ENCODE measurements at regions not wholly inside any gene's neighbourhood (a gene's known extent, or its start where the extent isn't known, plus 50 kb on each side); places are given as distances from the start of the nearest gene placed in this dataset.
"Not testable (repeated sequence)": the region's sequence is repeated elsewhere in the genome, so short reads cannot be mapped to it uniquely, and the experiment has no call there.

- POLR2A ChIA-PET; H3K27ac ChIP-seq (ENCODE audit: insufficient read depth in 1 of 2, low read depth in 1 of 2, low read length in 2 of 2, poor library complexity in 1 of 2, severe bottlenecking in 2 of 2); H3K36me3 ChIP-seq (ENCODE audit: control insufficient read depth in 4 of 4, insufficient read depth in 4 of 4, low read length in 3 of 4); H3K4me3 ChIP-seq (ENCODE audit: control insufficient read depth in 1 of 7, extremely low read depth in 1 of 7, insufficient read depth in 4 of 7, low read depth in 2 of 7, low read length in 6 of 7); H3K9me3 ChIP-seq (ENCODE audit: control extremely low read depth in 1 of 5, control insufficient read depth in 4 of 5, insufficient read depth in 2 of 5, low read depth in 1 of 5, low read length in 4 of 5); CTCF ChIA-PET; H3K27me3 ChIP-seq (replicated peaks in 2 of 5; ENCODE audit: control insufficient read depth in 4 of 5, insufficient read depth in 5 of 5, low read length in 4 of 5); DNase-seq; H3K4me1 ChIP-seq (ENCODE audit: control extremely low read depth in 1 of 4, control insufficient read depth in 4 of 4, insufficient read depth in 4 of 4, low read length in 3 of 4): not testable (repeated sequence)
- 89% methylated on average over 4 of the region's 4 CpGs for WGBS (ENCODE audit: insufficient coverage)
Measured at GRCh38 chr9:100748930-100749329, 171.1 kb downstream of the CAVIN4 start.

DNA sequence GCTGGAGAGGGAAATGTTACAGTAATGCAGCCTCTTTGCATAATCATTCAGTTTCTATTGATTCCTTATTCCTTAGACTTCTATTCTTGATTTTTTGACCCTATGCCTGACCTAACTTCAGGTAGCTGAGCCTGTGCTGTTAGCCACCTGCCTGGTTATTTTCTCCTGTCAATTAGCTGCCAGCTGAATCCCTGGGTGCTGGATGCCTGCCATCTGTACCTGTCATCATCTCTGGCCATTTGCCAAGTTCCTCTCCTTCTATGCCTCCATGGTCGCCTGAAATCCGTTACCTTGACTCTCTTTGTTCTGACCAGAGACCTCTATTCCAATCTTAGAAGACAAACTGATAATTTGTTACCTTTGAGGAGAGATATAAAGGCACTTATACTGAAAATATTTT is 178.3 kb downstream of the CAVIN4 start:
- no peak for DNase-seq
- Histone ChIP-seq H3K9me3 (ENCODE audit: control extremely low read depth in 1 of 5, control insufficient read depth in 4 of 5, insufficient read depth in 2 of 5, low read depth in 1 of 5, low read length in 4 of 5) (peaks cover 0 to 7% (median 0%) of the 10 kb centered on the region in 5 experiments), H3K36me3 (ENCODE audit: control insufficient read depth in 4 of 4, insufficient read depth in 4 of 4, low read length in 3 of 4) (no peaks in the 10 kb centered on the region), H3K27ac (ENCODE audit: insufficient read depth in 1 of 2, low read depth in 1 of 2, low read length in 2 of 2, poor library complexity in 1 of 2, severe bottlenecking in 2 of 2) (no peak overlapping the region), H3K27me3 (replicated peaks in 2 of 5; ENCODE audit: control insufficient read depth in 4 of 5, insufficient read depth in 5 of 5, low read length in 4 of 5) (no peaks in the 10 kb centered on the region), H3K4me1 (ENCODE audit: control extremely low read depth in 1 of 4, control insufficient read depth in 4 of 4, insufficient read depth in 4 of 4, low read length in 3 of 4) (no peaks in the 10 kb centered on the region), H3K4me3 (ENCODE audit: control insufficient read depth in 1 of 7, extremely low read depth in 1 of 7, insufficient read depth in 4 of 7, low read depth in 2 of 7, low read length in 6 of 7) (no peak overlapping the region)
- WGBS (ENCODE audit: insufficient coverage), result 83% methylated on average over 2 of the region's 2 CpGs
- CTCF ChIA-PET, result no interaction called here
- POLR2A ChIA-PET, result no interaction called here

DNA sequence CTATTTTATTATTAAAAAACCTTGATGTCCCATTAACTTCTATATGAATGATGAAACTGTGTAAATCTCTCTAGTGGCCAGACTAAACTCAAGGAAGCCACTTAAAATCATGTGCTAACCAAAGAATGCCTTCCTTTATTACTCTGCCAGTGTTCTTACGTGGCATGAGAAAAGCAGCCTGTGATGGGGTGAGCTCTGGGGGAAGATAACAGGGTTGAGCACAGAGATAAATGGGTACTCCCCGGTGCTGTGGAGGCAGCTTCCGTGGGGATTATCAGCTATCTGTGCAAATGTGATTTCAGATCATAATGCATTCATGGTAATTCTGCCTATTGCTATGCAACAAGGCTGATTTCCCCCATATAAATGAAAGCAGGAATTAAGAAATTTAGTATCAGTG is 181.3 kb downstream of the CAVIN4 start:
- Histone ChIP-seq H3K36me3 (ENCODE audit: control insufficient read depth in 4 of 4, insufficient read depth in 4 of 4, low read length in 3 of 4) (no peaks in the 10 kb centered on the region), H3K9me3 (ENCODE audit: control extremely low read depth in 1 of 5, control insufficient read depth in 4 of 5, insufficient read depth in 2 of 5, low read depth in 1 of 5, low read length in 4 of 5) (no peaks in the 10 kb centered on the region), H3K4me3 (ENCODE audit: control insufficient read depth in 1 of 7, extremely low read depth in 1 of 7, insufficient read depth in 4 of 7, low read depth in 2 of 7, low read length in 6 of 7) (no peak overlapping the region), H3K27me3 (replicated peaks in 2 of 5; ENCODE audit: control insufficient read depth in 4 of 5, insufficient read depth in 5 of 5, low read length in 4 of 5) (no peaks in the 10 kb centered on the region), H3K27ac (ENCODE audit: insufficient read depth in 1 of 2, low read depth in 1 of 2, low read length in 2 of 2, poor library complexity in 1 of 2, severe bottlenecking in 2 of 2) (no peak overlapping the region), H3K4me1 (ENCODE audit: control extremely low read depth in 1 of 4, control insufficient read depth in 4 of 4, insufficient read depth in 4 of 4, low read length in 3 of 4) (no peaks in the 10 kb centered on the region)
- no peak for DNase-seq
- ChIA-PET CTCF (no interaction called here), POLR2A (no interaction called here)
- 72% methylated on average over 3 of the region's 3 CpGs for WGBS (ENCODE audit: insufficient coverage)

DNA sequence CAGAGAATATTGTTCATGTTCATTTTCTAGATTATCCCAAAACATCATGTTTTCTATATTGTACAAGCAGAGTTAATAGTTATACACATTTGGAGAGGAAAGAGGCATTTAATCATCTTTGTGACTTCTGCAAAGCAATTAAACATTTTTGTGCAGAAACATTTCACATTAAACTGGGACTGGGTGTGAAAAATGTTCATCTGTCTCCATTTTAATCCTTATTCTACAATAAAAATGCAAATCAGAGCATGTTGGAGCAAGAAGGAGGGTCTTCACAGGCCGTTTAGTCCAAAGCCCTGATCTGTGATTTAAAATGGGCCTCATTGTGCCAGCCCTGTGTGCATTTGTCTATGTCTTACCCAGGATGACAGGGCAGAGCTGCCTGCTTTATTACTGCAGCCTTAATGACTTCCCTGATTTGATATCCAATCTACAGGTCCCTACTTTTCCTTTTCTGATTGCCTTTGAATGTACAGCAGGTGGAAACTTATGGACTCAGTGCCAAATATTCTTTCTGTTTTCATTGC is 183.5 kb downstream of the CAVIN4 start:
- no peaks in the 10 kb centered on the region for H3K9me3 ChIP-seq (ENCODE audit: control extremely low read depth in 1 of 5, control insufficient read depth in 4 of 5, insufficient read depth in 2 of 5, low read depth in 1 of 5, low read length in 4 of 5)
- H3K27ac ChIP-seq (ENCODE audit: insufficient read depth in 1 of 2, low read depth in 1 of 2, low read length in 2 of 2, poor library complexity in 1 of 2, severe bottlenecking in 2 of 2), result no peak overlapping the region
- DNase-seq, result no peak
- ChIA-PET POLR2A (no interaction called here), CTCF (no interaction called here)
- no peaks in the 10 kb centered on the region for H3K36me3 ChIP-seq (ENCODE audit: control insufficient read depth in 4 of 4, insufficient read depth in 4 of 4, low read length in 3 of 4)
- WGBS (ENCODE audit: insufficient coverage), result 50% methylated on average over 1 of the region's 1 CpG
- H3K27me3 ChIP-seq (replicated peaks in 2 of 5; ENCODE audit: control insufficient read depth in 4 of 5, insufficient read depth in 5 of 5, low read length in 4 of 5), result no peaks in the 10 kb centered on the region
- no peak overlapping the region for H3K4me3 ChIP-seq (ENCODE audit: control insufficient read depth in 1 of 7, extremely low read depth in 1 of 7, insufficient read depth in 4 of 7, low read depth in 2 of 7, low read length in 6 of 7)
- H3K4me1 ChIP-seq (ENCODE audit: control extremely low read depth in 1 of 4, control insufficient read depth in 4 of 4, insufficient read depth in 4 of 4, low read length in 3 of 4), result no peaks in the 10 kb centered on the region

DNA sequence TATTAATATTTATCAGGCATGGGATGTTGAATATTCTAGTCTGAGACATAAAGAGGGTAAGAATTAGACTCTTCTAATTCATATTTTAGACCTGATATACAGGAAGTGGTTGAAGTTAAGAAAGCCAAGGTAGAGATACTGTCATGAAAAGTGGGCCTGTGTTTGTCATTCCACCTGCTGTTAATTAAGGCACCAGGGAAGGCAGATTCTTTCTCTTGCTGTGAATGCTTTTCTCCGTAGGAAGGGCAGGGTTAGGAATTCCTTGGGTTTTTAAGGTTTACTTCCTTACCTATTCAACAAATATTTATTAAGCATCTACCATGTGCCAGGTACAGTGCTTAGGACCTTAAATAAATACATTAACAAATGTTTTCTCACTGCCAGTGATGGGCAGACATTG is 196.4 kb downstream of the CAVIN4 start:
- ChIA-PET POLR2A (no interaction called here), CTCF (no interaction called here)
- no peaks in the 10 kb centered on the region for H3K36me3 ChIP-seq (ENCODE audit: control insufficient read depth in 4 of 4, insufficient read depth in 4 of 4, low read length in 3 of 4)
- no peaks in the 10 kb centered on the region for H3K27me3 ChIP-seq (replicated peaks in 2 of 5; ENCODE audit: control insufficient read depth in 4 of 5, insufficient read depth in 5 of 5, low read length in 4 of 5)
- H3K4me1 ChIP-seq (ENCODE audit: control extremely low read depth in 1 of 4, control insufficient read depth in 4 of 4, insufficient read depth in 4 of 4, low read length in 3 of 4), result no peaks in the 10 kb centered on the region
- WGBS (ENCODE audit: insufficient coverage), result no CpG with 5 or more reads among the region's 1 CpG
- no peak overlapping the region for H3K4me3 ChIP-seq (ENCODE audit: control insufficient read depth in 1 of 7, extremely low read depth in 1 of 7, insufficient read depth in 4 of 7, low read depth in 2 of 7, low read length in 6 of 7)
- DNase-seq, result no peak
- H3K9me3 ChIP-seq (ENCODE audit: control extremely low read depth in 1 of 5, control insufficient read depth in 4 of 5, insufficient read depth in 2 of 5, low read depth in 1 of 5, low read length in 4 of 5), result no peaks in the 10 kb centered on the region
- H3K27ac ChIP-seq (ENCODE audit: insufficient read depth in 1 of 2, low read depth in 1 of 2, low read length in 2 of 2, poor library complexity in 1 of 2, severe bottlenecking in 2 of 2), result no peak overlapping the region

GRCh38 chr9:100774962-100775361 is 197.1 kb downstream of the CAVIN4 start:
- no peaks in the 10 kb centered on the region for H3K27me3 ChIP-seq (replicated peaks in 2 of 5; ENCODE audit: control insufficient read depth in 4 of 5, insufficient read depth in 5 of 5, low read length in 4 of 5)
- WGBS (ENCODE audit: insufficient coverage), result 50% methylated on average over 1 of the region's 1 CpG
- no peak overlapping the region for H3K4me3 ChIP-seq (ENCODE audit: control insufficient read depth in 1 of 7, extremely low read depth in 1 of 7, insufficient read depth in 4 of 7, low read depth in 2 of 7, low read length in 6 of 7)
- H3K36me3 ChIP-seq (ENCODE audit: control insufficient read depth in 4 of 4, insufficient read depth in 4 of 4, low read length in 3 of 4), result no peaks in the 10 kb centered on the region
- ChIA-PET CTCF (no interaction called here), POLR2A (no interaction called here)
- H3K9me3 ChIP-seq (ENCODE audit: control extremely low read depth in 1 of 5, control insufficient read depth in 4 of 5, insufficient read depth in 2 of 5, low read depth in 1 of 5, low read length in 4 of 5), result no peaks in the 10 kb centered on the region
- DNase-seq, result no peak
- H3K27ac ChIP-seq (ENCODE audit: insufficient read depth in 1 of 2, low read depth in 1 of 2, low read length in 2 of 2, poor library complexity in 1 of 2, severe bottlenecking in 2 of 2), result no peak overlapping the region
- H3K4me1 ChIP-seq (ENCODE audit: control extremely low read depth in 1 of 4, control insufficient read depth in 4 of 4, insufficient read depth in 4 of 4, low read length in 3 of 4), result no peaks in the 10 kb centered on the region

DNA sequence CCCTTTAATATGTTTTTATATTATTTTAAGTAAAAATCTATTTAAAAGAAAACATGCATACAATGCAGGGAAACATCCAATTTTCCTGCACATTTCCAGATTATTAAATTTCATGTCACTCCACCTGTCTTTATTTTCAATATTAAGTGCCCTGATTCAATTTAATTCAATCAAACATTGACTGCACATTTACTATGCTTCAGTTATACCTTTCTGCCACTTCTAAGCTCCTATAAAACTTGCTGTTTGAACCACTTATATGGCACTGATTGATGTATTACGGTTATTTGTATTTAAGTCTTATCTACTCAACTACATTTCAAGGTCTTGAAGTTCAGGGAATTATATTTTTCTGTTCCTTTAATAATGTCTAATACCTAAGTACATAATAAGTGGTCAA is 198.0 kb downstream of the CAVIN4 start:
- ChIA-PET POLR2A (interaction anchor here (0.6 kb wide), 1 partner anchor 10 kb away, joined by 3 read pairs; no protein-coding TSS in a partner anchor), CTCF (no interaction called here)
- H3K9me3 ChIP-seq (ENCODE audit: control extremely low read depth in 1 of 5, control insufficient read depth in 4 of 5, insufficient read depth in 2 of 5, low read depth in 1 of 5, low read length in 4 of 5), result no peaks in the 10 kb centered on the region
- no peak overlapping the region for H3K4me3 ChIP-seq (ENCODE audit: control insufficient read depth in 1 of 7, extremely low read depth in 1 of 7, insufficient read depth in 4 of 7, low read depth in 2 of 7, low read length in 6 of 7)
- H3K4me1 ChIP-seq (ENCODE audit: control extremely low read depth in 1 of 4, control insufficient read depth in 4 of 4, insufficient read depth in 4 of 4, low read length in 3 of 4), result no peaks in the 10 kb centered on the region
- DNase-seq, result no peak
- no peaks in the 10 kb centered on the region for H3K27me3 ChIP-seq (replicated peaks in 2 of 5; ENCODE audit: control insufficient read depth in 4 of 5, insufficient read depth in 5 of 5, low read length in 4 of 5)
- no peaks in the 10 kb centered on the region for H3K36me3 ChIP-seq (ENCODE audit: control insufficient read depth in 4 of 4, insufficient read depth in 4 of 4, low read length in 3 of 4)
- no peak overlapping the region for H3K27ac ChIP-seq (ENCODE audit: insufficient read depth in 1 of 2, low read depth in 1 of 2, low read length in 2 of 2, poor library complexity in 1 of 2, severe bottlenecking in 2 of 2)
- no CpG with 5 or more reads among the region's 1 CpG for WGBS (ENCODE audit: insufficient coverage)

Data from common myeloid progenitor, CD34-positive (primary cell).